GM18517 (cell line): ENCODE measurements at regions not wholly inside any gene's neighbourhood (a gene's known extent, or its start where the extent isn't known, plus 50 kb on each side); places are given as distances from the start of the nearest gene placed in this dataset.

Experiments
- ATAC-seq: cut with Tn5 transposase; IDR thresholded peaks from one replicate; pipeline ENCODE4 v1.9.1; 2021; ENCODE audit warnings: mild to moderate bottlenecking, moderate library complexity; ENCODE audit not compliant: unreplicated experiment

DNA sequence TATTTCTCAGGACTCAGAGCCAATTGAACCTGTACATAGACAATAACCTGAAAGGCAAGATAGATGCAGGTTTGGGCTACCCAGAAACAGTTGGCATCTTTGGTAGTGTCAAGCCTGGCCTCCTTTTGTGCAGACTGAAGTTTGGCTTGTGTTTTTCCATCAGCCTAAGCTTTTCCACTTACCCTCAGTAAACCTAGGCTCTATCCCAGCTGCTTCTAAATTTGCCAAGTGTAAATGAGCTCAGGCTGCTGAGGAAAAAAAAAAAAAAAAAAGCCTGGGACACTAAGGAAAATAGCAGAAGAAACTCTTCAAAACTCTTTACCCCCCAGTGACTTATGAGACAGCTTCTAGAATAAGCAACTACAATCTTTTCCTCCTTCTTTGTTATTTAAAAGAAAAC is 316.3 kb upstream of the SORCS1 start:
- ATAC-seq: no peak

DNA sequence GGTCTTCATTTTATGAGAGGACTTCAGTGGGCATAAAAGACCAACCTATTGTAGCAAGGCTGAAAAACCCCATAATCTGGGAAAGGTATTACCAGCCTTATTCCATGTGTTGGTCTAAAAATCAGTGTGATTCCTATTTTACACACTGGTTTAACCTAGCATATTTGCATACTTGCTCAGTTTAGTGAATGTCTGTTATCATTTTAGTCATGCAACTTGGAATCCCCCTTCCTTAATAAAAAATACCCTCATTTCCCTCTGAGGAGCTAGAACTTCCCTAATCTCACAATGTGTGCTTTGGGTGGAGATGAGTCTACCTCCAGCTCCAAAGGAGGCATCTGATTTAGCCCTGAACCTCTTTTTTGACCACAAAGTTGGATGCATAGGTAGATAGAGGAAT is 312.8 kb upstream of the SORCS1 start:
- ATAC-seq: peak; percentile 54

GRCh38 chr10:107476408-107476807 is 311.9 kb upstream of the SORCS1 start:
- no peak for ATAC-seq

GRCh38 chr10:107474650-107475049 is 310.1 kb upstream of the SORCS1 start:
- ATAC-seq: no peak

GRCh38 chr10:107473225-107473624 is 308.7 kb upstream of the SORCS1 start:
- no peak for ATAC-seq

GRCh38 chr10:107471911-107472310 is 307.4 kb upstream of the SORCS1 start:
- no peak for ATAC-seq

DNA sequence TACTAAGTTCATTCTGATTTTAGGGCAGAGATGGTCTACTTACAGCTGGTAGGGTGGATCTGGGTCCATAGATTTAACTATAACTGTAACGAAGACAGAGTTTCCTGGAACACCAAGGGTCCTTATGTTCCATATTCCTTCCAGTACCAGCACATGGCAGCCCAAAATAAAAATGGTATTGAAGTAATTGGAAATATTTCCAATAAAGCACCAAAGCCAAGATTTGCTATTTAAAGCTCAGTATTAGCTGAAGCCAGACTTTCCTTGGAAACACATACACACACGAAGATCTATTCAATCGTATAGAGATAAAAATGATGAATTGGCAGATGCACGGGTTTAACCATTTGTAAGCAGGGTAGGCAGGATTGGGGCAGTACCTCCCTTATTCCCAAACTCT is 289.1 kb upstream of the SORCS1 start:
- ATAC-seq: no peak

- no peak for ATAC-seq
Measured at GRCh38 chr10:107451047-107451446, 286.5 kb upstream of the SORCS1 start.

DNA sequence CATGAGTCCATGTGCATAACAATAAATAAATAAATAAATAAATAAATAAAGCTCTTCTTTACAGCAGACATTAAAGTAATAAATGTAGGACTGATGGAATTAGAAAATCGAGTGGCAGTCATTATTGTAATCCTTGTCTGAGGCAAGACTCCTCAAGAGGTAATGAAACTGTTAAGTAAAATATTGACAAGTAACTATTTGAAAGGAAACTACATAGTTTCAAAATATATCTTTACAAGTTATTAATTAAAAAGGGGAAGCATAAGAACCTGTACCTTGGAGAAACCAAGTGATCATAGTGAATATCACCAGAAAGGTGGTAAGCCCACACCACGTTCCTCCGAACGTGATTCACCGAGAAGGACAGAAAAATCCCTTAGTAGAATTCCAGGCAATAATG is 285.6 kb upstream of the SORCS1 start:
- peak; percentile 48 for ATAC-seq

DNA sequence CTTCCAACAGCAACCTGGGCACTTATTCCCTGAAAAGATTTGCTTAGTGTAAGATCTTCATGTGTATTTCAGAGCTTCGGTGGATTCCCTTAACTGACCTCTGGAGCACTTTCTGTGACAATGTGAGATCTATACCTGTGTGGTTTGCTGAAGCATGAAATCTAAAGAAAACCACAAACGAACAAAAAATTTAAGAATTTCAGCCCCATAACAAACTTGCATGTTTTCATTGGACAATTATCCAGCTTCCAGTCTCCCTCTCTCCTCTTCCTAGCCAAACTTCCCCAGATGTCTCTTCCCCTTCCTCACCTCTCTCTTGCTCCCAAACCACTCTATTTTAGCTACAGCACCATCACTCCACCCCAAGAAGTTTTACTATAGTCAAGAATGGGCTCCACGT is 279.9 kb upstream of the SORCS1 start:
- no peak for ATAC-seq

DNA sequence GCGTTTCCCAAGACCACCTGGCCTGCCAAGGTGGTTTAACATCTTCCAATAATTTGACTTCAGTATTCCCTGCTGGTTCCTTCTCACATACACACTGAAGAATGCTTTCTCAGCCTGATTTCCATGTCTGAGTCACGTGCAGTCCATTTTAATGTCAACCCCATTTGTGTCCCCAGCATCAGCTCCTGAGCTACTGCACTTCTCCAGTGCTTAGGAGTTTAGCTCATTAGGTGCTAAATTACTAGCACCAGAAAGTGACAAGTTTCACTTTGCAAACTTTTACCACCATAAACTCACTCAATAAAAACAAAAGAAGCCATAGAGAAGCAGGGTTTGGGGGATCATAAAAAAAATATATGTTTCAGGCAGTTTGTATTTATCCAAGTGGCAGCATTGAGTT is 279.3 kb upstream of the SORCS1 start:
- ATAC-seq: no peak

DNA sequence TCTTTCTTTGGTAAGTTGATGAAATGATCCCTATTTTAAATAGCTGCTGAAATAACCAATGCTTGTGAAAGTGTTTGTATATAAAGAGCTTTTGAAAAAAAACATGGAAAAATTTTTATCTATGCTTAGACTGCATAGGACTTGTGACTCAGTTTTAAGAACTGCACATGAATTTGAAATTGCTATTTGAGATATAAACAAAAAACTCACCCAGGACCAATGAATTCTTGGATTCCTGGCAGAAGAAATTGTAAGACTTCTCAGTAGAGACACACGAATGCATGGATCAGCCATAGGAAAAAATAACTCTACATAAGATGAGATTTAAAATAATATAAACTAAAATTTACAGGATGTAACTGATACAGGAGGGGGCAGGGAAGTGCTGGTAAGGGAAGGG is 278.8 kb upstream of the SORCS1 start:
- no peak for ATAC-seq

DNA sequence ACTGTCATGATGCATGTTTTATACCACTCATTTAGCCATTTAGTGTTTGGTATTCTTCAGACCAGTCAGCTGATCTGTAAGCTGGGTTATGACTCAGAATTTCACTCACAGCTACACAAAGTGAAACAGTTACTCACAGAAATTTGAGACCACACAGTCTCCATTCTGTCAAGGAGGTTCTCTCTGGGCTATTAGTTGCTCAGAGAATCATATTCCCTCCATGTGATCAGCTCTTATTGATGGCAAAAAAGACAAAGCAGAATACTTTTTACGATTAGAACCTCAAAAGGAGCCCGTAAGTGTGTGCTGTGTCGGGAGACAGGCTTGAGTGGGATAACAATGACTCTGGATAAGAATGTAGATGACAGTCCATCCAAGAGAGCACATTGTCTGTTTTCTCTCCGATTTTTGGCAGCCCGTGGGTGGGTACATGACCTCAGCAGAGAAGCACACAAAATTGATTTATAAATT is 277.6 kb upstream of the SORCS1 start:
- peak; percentile 95 for ATAC-seq

DNA sequence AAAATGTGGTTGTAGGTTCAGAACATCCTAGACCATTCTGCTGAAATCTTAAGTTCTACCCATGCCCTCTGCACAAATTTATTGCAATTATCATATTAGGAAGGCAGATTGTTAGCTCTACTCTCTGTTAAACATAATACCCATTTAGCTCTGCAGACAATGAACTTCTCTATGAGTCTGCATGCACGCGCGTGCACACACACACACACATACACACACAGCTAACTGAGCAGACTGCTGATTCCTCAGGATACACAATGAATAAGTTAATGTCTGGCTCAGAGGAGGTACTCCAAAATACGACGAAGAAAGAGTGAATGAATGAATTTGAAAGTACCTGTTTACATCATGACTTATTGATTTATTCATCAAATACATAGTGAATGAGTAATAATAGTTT is 276.2 kb upstream of the SORCS1 start:
- no peak for ATAC-seq

DNA sequence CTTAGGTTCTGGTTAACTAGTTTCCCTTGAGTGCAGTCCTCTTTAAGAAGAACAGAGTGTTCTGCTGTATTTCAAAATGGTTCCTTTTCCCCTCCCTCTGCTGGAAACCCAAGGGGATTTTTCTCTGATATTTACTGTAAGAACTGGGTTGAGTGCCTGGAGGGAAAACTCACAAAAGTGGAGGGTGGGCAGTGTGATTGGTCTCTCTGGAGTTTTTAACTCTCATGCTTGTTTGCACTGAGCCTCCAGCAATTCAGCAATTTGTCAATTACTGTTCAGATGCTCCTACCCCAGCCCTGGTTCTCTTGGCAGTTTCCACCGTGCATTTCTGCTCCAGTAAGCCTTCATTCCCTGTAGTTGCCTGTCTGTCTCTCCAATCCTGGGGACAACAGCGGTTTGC is 273.4 kb upstream of the SORCS1 start:
- ATAC-seq: no peak

- no peak for ATAC-seq
Measured at GRCh38 chr10:107436568-107436967, 272.1 kb upstream of the SORCS1 start.

- ATAC-seq: no peak
Measured at GRCh38 chr10:107434854-107435253, 270.3 kb upstream of the SORCS1 start.

GRCh38 chr10:107434201-107434600 is 269.7 kb upstream of the SORCS1 start:
- ATAC-seq: no peak

- ATAC-seq: peak; percentile 43
Measured at GRCh38 chr10:107433605-107434004, 269.1 kb upstream of the SORCS1 start.

- no peak for ATAC-seq
Measured at GRCh38 chr10:107430446-107430845, 265.9 kb upstream of the SORCS1 start.

DNA sequence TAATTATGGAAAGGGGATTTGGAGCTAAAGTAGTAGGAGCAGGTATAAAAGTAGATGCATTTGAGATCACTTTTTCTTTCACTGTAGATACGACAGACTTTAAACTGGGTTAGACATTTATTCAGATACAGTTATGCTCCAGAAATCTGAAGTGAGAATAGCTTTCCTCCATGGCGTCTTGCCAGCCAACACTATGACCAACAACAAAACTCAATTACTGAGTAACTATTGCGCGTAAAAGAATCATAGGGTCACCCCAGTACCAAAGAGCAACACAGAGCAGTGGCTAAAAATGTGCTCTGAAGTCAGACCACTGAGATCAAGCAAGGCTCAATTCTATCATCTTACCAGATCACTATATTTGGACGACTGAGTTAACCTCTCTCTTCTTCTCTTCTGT is 262.5 kb upstream of the SORCS1 start:
- ATAC-seq: no peak

- peak; percentile 73 for ATAC-seq
Measured at GRCh38 chr10:107425931-107426553, 261.5 kb upstream of the SORCS1 start.

GRCh38 chr10:107424628-107425027 is 260.1 kb upstream of the SORCS1 start:
- no peak for ATAC-seq
